ENCODE measurements at regions not wholly inside any gene's neighbourhood (a gene's known extent, or its start where the extent isn't known, plus 50 kb on each side); places are given as distances from the start of the nearest gene placed in this dataset.

DNA sequence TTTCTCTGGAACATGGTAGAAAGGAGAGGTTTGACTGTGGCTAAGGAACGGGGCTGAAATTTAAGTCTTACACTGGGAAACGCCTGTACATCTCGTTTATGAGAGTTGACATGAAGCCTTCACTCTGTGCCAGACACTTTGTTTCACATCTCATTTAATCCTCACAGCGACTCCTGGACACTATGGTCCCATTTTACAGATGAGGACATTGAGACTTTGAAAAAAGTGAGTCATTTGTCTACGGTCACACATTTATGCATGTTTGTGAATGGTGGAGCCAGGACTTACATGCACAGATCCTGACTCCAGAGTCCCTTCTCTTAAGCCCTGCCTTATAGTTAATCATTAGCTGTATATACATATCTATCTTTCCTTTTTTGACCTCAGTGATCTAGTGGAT, 318.4 kb upstream of the EEF2KMT start:
- TF ChIP-seq, protein P1, sequence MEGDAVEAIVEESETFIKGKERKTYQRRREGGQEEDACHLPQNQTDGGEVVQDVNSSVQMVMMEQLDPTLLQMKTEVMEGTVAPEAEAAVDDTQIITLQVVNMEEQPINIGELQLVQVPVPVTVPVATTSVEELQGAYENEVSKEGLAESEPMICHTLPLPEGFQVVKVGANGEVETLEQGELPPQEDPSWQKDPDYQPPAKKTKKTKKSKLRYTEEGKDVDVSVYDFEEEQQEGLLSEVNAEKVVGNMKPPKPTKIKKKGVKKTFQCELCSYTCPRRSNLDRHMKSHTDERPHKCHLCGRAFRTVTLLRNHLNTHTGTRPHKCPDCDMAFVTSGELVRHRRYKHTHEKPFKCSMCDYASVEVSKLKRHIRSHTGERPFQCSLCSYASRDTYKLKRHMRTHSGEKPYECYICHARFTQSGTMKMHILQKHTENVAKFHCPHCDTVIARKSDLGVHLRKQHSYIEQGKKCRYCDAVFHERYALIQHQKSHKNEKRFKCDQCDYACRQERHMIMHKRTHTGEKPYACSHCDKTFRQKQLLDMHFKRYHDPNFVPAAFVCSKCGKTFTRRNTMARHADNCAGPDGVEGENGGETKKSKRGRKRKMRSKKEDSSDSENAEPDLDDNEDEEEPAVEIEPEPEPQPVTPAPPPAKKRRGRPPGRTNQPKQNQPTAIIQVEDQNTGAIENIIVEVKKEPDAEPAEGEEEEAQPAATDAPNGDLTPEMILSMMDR (IDR thresholded peaks at IDR 0.05 in 4 of 5, conservative IDR thresholded peaks at IDR 0.05 in 1 of 5): no peak
- no peak for TF ChIP-seq POLR2A (IDR thresholded peaks at IDR 0.05)
